ENCODE measurements at regions not wholly inside any gene's neighbourhood (a gene's known extent, or its start where the extent isn't known, plus 50 kb on each side); places are given as distances from the start of the nearest gene placed in this dataset.
"Not testable (repeated sequence)": the region's sequence is repeated elsewhere in the genome, so short reads cannot be mapped to it uniquely, and the experiment has no call there.

DNA sequence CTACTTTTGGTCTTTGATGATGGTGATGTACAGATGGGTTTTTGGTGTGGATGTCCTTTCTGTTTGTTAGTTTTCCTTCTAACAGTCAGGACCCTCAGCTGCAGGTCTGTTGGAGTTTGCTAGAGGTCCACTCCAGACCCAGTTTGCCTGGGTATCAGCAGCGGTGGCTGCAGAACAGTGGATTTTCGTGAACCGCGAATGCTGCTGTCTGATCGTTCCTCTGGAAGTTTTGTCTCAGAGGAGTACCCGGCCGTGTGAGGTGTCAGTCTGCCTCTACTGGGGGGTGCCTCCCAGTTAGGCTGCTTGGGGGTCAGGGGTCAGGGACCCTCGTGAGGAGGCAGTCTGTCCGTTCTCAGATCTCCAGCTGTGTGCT is 56.6 kb upstream of the TNFAIP8 start:
- DNase-seq (ENCODE audit: low read depth in 3 of 3, low spot score in 2 of 3) = not testable (repeated sequence)

GRCh38 chr5:119299615-119300310 is 56.1 kb upstream of the TNFAIP8 start:
- DNase-seq (ENCODE audit: low read depth in 3 of 3, low spot score in 2 of 3) = not testable (repeated sequence)

DNA sequence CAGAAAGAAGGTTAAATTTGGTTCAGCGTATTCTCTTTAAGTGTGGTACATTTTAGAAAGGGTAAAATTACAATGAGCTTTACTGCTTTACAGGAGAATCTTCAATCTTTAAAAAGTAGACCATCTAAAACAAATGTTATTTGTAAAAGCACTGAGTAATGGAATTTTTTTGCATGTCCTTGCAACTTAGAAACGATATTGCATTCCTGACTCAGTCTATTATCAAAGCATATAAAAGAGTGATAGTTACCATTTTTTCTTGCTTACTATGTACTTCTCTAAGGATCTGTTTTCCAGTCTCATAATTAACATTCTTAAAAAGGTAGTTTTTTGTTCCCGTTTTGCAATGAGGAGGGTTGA is 55.5 kb upstream of the TNFAIP8 start:
- no peak for DNase-seq (ENCODE audit: low read depth in 3 of 3, low spot score in 2 of 3)

GRCh38 chr5:119301210-119301609 is 54.6 kb upstream of the TNFAIP8 start:
- no peak for DNase-seq (ENCODE audit: low read depth in 3 of 3, low spot score in 2 of 3)

GRCh38 chr5:119301906-119302305 is 53.9 kb upstream of the TNFAIP8 start:
- no peak for DNase-seq (ENCODE audit: low read depth in 3 of 3, low spot score in 2 of 3)

DNA sequence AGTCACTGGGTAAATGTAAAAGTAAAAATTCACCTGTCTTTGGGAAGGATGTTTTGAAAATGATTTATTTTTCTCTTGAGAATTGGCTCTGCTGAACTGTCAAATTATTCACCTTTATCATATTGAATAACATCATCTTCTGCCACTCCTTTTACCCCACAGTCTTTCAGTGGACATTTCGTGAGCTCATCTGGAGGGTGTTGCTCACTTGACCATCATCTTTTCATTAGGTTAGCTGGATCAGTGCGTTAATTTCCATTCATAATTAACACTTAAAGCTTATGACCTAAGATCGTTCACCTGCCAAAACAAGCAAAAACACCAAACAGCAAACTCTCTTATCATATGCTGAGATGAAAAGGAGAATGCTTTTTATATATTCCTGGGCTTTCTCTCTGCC is 53.4 kb upstream of the TNFAIP8 start:
- DNase-seq (ENCODE audit: low read depth in 3 of 3, low spot score in 2 of 3) = no peak

GRCh38 chr5:119302916-119303897 is 52.6 kb upstream of the TNFAIP8 start:
- DNase-seq (ENCODE audit: low read depth in 3 of 3, low spot score in 2 of 3) = peak in 1 of 3 donors; percentile 39

GRCh38 chr5:119304439-119305211 is 51.2 kb upstream of the TNFAIP8 start:
- DNase-seq (ENCODE audit: low read depth in 3 of 3, low spot score in 2 of 3) = no peak

All from right renal cortex interstitium (tissue), 3 donors.